ENCODE measurements at regions not wholly inside any gene's neighbourhood (a gene's known extent, or its start where the extent isn't known, plus 50 kb on each side); places are given as distances from the start of the nearest gene placed in this dataset.
"Not testable (repeated sequence)": the region's sequence is repeated elsewhere in the genome, so short reads cannot be mapped to it uniquely, and the experiment has no call there.

DNA sequence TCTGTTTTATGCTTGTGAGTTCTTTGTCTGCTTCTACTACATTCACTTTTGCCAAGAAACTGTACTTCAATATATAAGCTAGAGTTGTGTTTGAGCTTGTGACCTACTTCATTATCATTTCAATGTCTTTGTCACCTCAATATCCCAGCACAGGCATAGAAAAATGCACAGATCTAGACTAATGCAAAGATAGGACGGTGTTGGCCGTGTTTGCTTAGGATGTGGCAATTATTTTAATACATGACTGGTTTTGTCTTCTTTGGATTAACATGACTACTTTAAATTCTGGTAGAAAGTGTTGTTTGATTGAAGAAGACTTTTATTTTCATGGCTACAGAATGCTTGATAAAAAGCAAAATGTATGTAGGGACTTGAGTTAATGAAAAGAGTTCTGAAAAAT is 1075.0 kb upstream of the GJE1 start:
- no peak overlapping the region for H3K27ac Mint-ChIP-seq
- no peaks in the 10 kb centered on the region for H3K27me3 Mint-ChIP-seq
- no peaks in the 10 kb centered on the region for H3K36me3 Mint-ChIP-seq
- no peaks in the 10 kb centered on the region for H3K4me1 Mint-ChIP-seq (ENCODE audit: low read depth)
- POLR2A ChIA-PET = no interaction called here
- DNase-seq = no peak
- intact Hi-C loops (cut with micrococcal nuclease) = no loop called here
- CTCF ChIA-PET = no interaction called here
- no peaks in the 10 kb centered on the region for H3K9me3 Mint-ChIP-seq
- no peak overlapping the region for H3K4me3 Mint-ChIP-seq

DNA sequence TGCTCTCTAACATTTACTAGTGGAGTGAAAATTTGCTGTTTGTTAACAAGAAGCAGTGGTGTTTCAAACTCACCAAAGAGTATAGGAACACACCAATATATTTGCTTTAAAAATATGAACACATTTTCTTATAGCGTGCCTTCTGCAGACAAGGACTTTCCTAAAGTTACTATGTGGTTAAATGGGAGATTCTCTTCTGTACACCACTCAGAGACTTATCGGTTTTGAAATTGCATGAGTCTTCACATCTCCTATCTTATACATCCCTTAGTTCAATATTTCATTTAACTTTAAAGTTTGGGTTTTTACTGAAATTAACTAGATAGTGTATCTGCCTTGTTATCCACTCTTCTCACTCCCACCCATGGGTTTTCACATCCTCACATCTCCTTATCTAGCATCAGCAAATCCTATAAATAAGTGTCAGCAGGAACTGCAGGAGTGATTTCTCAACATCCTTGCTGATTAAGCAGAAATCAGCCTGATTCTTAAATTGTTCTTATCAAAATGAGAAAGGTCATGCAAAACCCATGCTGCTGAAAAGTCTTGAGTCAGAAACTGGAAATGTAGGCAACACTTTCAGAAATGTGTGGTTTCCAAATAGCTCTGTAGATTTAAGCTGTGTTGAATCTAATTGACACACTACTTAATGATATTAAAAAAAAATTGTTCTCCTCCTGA is 1075.6 kb upstream of the GJE1 start:
- Mint-ChIP-seq H3K27ac (no peak overlapping the region), H3K27me3 (no peaks in the 10 kb centered on the region), H3K4me3 (no peak overlapping the region), H3K4me1 (ENCODE audit: low read depth) (no peaks in the 10 kb centered on the region), H3K9me3 (no peaks in the 10 kb centered on the region), H3K36me3 (no peaks in the 10 kb centered on the region)
- ChIA-PET CTCF (no interaction called here), POLR2A (no interaction called here)
- intact Hi-C loops (cut with micrococcal nuclease) = no loop called here
- no peak for DNase-seq

DNA sequence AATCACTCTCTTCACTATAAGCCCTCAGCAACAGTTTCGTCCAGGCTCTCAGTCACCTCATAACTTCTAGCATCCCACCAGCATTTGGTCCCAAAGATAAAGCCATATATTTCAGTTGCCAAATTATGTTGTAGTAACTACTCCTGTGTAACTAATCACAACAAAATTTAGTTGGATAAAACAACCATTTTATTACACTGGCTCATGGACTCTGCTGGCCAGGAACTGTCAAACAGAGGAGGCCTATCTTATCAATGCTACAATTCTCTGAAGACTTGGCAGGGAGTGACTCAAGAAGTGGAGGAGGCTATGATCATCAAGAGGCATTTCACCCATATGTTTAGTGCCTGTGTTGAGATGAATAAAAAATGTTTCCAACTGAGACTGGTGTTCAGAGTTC is 1082.3 kb upstream of the GJE1 start:
- Mint-ChIP-seq H3K27ac (no peak overlapping the region), H3K27me3 (no peaks in the 10 kb centered on the region), H3K4me3 (no peak overlapping the region), H3K9me3 (no peaks in the 10 kb centered on the region), H3K4me1 (ENCODE audit: low read depth) (no peaks in the 10 kb centered on the region), H3K36me3 (no peaks in the 10 kb centered on the region)
- intact Hi-C loops (cut with micrococcal nuclease) = no loop called here
- POLR2A ChIA-PET = no interaction called here
- CTCF ChIA-PET = no interaction called here
- no peak for DNase-seq

DNA sequence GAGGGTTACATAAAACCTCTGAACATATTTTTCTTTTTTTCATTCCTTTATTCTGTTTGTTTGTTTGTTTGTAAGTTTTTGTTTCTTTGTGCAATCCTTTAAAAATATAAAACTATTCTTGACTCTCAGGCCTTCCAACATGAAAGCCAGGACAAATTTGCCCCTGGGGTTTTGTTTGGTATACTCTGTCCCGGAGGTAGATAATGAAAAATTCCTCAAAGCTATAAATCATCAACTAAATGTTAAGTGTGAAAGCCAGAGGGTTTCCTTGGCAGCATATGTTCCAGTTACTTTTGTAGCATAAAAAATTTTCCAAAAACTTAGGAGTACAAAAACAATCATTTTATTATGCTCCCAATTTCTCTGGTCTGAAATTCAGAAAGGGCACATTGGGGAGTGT is 1084.3 kb upstream of the GJE1 start:
- Mint-ChIP-seq H3K36me3 (no peaks in the 10 kb centered on the region), H3K4me1 (ENCODE audit: low read depth) (no peaks in the 10 kb centered on the region), H3K4me3 (no peak overlapping the region), H3K27ac (no peak overlapping the region), H3K9me3 (no peaks in the 10 kb centered on the region), H3K27me3 (no peaks in the 10 kb centered on the region)
- CTCF ChIA-PET = no interaction called here
- intact Hi-C loops (cut with micrococcal nuclease) = no loop called here
- POLR2A ChIA-PET = no interaction called here
- no peak for DNase-seq

DNA sequence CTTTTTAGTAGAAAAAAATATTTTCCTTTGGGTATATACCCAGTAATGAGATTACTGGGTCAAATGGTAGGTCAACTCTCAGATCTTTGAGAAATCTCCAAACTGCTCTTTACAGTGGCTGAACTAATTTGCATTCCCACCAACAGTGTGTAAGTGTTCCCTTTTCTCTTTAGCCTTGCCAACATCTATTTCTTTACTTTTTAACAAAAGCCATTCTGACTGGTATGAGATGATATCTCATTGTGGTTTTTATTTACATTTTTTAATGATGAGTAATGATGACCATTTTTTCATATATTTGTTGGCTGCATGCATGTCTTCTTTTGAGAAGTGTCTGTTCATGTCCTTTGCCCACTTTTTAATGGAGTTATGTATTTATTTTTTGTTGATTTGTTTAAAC is 1086.2 kb upstream of the GJE1 start:
- CTCF ChIA-PET; H3K36me3 Mint-ChIP-seq; H3K27me3 Mint-ChIP-seq; DNase-seq; H3K4me1 Mint-ChIP-seq (ENCODE audit: low read depth); intact Hi-C loops (cut with micrococcal nuclease); H3K9me3 Mint-ChIP-seq; H3K27ac Mint-ChIP-seq; H3K4me3 Mint-ChIP-seq: not testable (repeated sequence)
- POLR2A ChIA-PET = interaction anchor here (0.5 kb wide), 1 partner anchor 353 kb away, joined by 3 read pairs; no protein-coding TSS in a partner anchor

DNA sequence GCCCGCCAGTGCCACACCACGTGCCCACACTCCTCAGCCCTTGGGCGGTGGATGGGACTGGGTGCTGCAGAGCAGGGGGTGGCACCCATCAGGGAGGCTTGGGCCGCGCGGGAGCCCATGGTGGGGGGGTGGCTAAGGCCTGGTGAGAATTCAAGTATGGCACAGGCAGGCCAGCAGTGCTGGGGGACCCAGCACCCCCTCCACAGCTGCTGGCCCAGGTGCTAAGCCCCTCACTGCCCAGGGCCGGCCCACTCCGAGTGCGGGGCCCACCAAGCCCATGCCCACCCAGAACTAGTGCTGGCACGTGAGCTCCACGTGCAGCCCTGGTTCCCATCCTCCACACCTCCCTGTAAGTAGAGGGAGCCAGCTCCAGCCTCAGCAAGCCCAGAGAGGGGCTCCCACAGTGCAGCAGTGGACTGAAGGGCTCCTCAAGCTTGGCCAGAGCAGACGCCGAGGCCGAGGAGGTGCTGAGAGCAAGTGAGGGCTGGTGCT is 1091.1 kb upstream of the GJE1 start:
- ChIA-PET POLR2A (no interaction called here), CTCF (no interaction called here)
- intact Hi-C loops (cut with micrococcal nuclease) = no loop called here
- H3K4me3 Mint-ChIP-seq = no peak overlapping the region
- H3K4me1 Mint-ChIP-seq (ENCODE audit: low read depth) = no peaks in the 10 kb centered on the region
- no peak overlapping the region for H3K27ac Mint-ChIP-seq
- peaks cover 1% of the 10 kb centered on the region for H3K27me3 Mint-ChIP-seq
- H3K36me3 Mint-ChIP-seq = no peaks in the 10 kb centered on the region
- peaks cover 12% of the 10 kb centered on the region for H3K9me3 Mint-ChIP-seq
- no peak for DNase-seq

DNA sequence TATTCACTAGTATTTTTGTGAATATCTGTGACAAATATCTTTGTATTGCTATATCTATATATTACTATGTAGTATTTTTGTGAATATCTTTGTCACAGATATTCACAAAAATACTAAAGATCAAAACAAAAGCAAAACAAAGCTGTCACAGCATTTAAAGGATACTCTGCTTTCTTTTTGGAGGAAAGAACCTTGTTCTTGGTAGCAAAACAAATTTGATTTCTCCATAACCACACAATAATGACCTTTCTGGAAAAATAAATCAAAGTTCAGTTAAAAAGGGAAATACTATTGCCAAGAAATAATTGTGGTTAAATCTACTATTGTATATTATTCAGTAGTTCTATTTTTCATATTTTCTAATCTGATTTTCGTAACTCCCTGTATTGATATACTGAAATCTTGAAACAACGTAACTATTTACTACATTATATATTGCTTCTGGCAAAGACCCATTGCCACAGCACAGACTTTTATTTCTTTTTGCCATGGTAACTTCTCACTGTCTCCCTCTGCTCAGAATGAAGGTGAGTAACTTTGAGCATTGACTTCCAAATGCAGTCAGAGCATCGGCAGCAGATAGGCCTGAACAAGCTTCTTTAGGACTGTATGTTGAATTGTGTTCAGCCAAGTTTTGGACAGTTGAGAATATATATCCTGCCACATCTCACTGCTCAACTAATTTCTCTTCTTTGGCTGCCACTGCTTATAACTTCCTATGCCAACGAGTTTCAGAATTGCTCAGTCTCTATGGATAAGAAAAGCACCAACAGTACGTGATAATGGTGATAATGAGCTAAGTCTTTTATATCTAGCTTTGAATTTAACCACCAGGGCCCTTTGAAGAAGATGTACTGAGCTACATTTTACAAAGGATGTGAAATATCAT is 1097.2 kb upstream of the GJE1 start:
- no peak overlapping the region for H3K4me3 Mint-ChIP-seq
- no peaks in the 10 kb centered on the region for H3K27me3 Mint-ChIP-seq
- H3K36me3 Mint-ChIP-seq = no peaks in the 10 kb centered on the region
- H3K9me3 Mint-ChIP-seq = peaks cover under 1% of the 10 kb centered on the region
- intact Hi-C loops (cut with micrococcal nuclease) = no loop called here
- CTCF ChIA-PET = no interaction called here
- no peak for DNase-seq
- POLR2A ChIA-PET = no interaction called here
- no peaks in the 10 kb centered on the region for H3K4me1 Mint-ChIP-seq (ENCODE audit: low read depth)
- no peak overlapping the region for H3K27ac Mint-ChIP-seq

DNA sequence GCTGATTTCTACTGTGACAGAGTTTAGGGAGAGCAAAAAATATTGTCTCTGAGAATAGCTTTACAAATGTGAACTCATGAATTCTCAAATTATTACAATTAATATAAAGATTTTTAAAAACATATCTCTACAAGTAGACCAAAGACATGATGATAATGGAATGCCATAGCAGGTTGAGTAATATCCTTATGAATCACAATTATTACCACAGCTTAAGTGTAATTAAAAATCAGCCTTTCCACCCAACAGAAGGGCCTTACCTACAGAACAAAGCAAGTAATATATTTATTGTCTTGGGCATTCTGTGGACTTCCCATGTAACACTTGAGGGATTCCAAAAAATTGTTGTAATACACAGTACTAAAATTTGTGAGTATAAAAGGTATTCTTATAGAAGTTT is 1099.6 kb upstream of the GJE1 start:
- no peaks in the 10 kb centered on the region for H3K4me1 Mint-ChIP-seq (ENCODE audit: low read depth)
- H3K27me3 Mint-ChIP-seq = no peaks in the 10 kb centered on the region
- CTCF ChIA-PET = no interaction called here
- H3K27ac Mint-ChIP-seq = no peak overlapping the region
- H3K9me3 Mint-ChIP-seq = no peaks in the 10 kb centered on the region
- POLR2A ChIA-PET = no interaction called here
- no peaks in the 10 kb centered on the region for H3K36me3 Mint-ChIP-seq
- no peak overlapping the region for H3K4me3 Mint-ChIP-seq
- no peak for DNase-seq
- intact Hi-C loops (cut with micrococcal nuclease) = no loop called here

DNA sequence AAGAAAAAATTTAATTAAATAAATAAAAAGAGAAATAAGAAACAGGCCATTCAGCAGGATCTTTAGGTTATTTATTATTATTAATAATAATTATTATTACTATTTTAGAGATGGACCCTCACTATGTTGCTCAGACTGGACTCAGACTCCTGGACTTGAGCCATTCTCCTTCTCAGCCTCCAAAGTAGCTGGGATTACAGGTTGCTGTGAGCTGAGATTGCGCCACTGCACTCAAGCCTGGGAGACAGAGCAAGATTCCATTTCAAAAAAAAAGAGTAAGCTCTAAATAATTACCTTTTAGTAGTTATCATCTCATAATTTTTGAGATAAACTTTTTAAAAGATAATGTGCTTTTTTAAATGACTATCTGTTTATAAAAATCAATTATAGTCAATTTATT is 1102.8 kb upstream of the GJE1 start:
- no peak overlapping the region for H3K27ac Mint-ChIP-seq
- DNase-seq = no peak
- ChIA-PET CTCF (no interaction called here), POLR2A (interaction anchor here (0.6 kb wide), 1 partner anchor 10 kb away, joined by 3 read pairs; no protein-coding TSS in a partner anchor)
- intact Hi-C loops (cut with micrococcal nuclease) = no loop called here
- H3K36me3 Mint-ChIP-seq = no peaks in the 10 kb centered on the region
- no peaks in the 10 kb centered on the region for H3K4me1 Mint-ChIP-seq (ENCODE audit: low read depth)
- no peak overlapping the region for H3K4me3 Mint-ChIP-seq
- H3K27me3 Mint-ChIP-seq = no peaks in the 10 kb centered on the region
- H3K9me3 Mint-ChIP-seq = no peaks in the 10 kb centered on the region

DNA sequence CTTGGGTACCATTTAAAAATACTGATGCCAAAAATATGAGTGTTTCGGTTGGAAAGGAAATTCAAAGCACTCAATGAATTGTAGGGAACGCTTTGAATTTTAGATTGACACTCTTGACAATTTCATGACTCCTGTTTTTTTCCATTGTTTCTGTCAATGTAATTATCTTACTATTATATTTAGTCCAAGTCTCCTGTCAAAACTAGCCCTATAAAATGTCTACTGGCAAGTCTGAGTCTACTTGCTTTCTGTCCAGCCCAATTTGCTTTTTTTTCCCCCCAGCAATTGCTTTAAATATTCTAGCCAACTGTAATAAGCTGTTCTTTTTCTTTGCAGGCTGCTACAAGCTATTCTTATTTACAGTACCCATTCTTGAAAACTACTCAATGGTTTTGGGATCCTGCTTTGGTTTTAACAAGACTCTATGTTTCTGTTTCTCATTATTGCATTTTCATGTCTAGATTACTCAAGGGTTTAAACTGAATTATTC is 1103.9 kb upstream of the GJE1 start:
- no peak overlapping the region for H3K4me3 Mint-ChIP-seq
- intact Hi-C loops (cut with micrococcal nuclease) = no loop called here
- no peak overlapping the region for H3K27ac Mint-ChIP-seq
- H3K4me1 Mint-ChIP-seq (ENCODE audit: low read depth) = no peaks in the 10 kb centered on the region
- H3K27me3 Mint-ChIP-seq = no peaks in the 10 kb centered on the region
- CTCF ChIA-PET = no interaction called here
- no peaks in the 10 kb centered on the region for H3K36me3 Mint-ChIP-seq
- POLR2A ChIA-PET = no interaction called here
- DNase-seq = no peak
- H3K9me3 Mint-ChIP-seq = no peaks in the 10 kb centered on the region

DNA sequence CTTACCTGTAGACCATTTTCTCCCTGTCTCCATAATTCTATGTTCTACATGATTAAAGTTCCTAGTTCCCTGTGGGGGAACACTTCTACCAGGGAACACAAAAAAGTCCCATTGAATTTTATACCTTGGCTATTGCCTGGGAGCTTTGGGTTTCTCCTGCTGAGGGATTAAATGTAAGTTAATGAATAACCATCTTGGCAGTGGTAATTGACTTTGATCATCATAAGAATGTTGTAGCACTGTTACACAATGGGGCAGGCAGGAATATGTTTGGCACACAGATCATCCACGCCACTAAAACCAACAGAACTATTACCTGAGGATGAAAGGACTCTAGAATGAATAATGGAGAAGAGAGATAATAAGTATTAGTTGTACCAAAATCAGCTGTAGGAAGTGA is 1106.2 kb upstream of the GJE1 start:
- Mint-ChIP-seq H3K9me3 (no peaks in the 10 kb centered on the region), H3K36me3 (no peaks in the 10 kb centered on the region), H3K4me3 (no peak overlapping the region), H3K27me3 (no peaks in the 10 kb centered on the region), H3K4me1 (ENCODE audit: low read depth) (no peaks in the 10 kb centered on the region), H3K27ac (no peak overlapping the region)
- intact Hi-C loops (cut with micrococcal nuclease) = no loop called here
- ChIA-PET CTCF (no interaction called here), POLR2A (no interaction called here)
- no peak for DNase-seq

DNA sequence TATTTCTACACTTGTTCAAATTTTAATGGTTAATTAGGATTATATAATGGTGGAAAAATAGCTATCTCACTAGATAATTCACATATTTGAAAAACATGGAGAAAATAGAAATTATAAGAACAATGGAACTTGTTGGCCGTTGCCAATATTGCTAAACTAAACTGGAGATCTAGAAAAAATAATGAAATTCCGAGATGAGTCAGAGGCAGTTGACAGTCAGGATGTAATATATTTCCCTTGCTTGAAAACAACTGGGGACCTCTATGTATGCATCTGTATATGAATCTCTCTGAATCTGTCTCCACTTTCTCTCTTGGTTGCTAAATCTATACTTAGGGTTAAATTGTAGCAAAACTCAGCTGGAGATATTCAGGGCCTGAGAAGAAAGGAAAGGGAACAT is 1108.2 kb upstream of the GJE1 start:
- POLR2A ChIA-PET = no interaction called here
- no peak for DNase-seq
- CTCF ChIA-PET = no interaction called here
- Mint-ChIP-seq H3K4me3 (no peak overlapping the region), H3K27ac (no peak overlapping the region), H3K4me1 (ENCODE audit: low read depth) (no peaks in the 10 kb centered on the region), H3K36me3 (no peaks in the 10 kb centered on the region), H3K9me3 (no peaks in the 10 kb centered on the region), H3K27me3 (no peaks in the 10 kb centered on the region)
- intact Hi-C loops (cut with micrococcal nuclease) = no loop called here

DNA sequence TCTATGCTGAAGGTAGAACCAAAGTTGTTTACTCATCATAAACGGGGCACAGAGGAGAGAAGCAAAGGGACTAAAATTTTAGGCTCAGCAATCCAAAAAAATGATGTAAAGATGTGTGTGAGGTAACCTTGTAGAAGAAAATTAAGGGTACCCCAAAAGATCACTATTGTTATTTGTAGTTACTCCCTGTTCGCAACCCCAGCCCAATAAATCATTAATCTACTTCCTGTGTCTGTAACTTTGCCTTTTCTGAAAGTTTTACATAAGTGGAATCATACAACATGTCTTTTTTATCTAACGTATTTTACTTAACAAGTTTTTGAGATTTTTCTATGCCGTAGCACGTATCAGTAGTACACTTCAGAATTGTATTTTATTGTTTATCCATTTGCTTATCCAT is 1114.8 kb upstream of the GJE1 start:
- Mint-ChIP-seq H3K9me3 (no peaks in the 10 kb centered on the region), H3K36me3 (no peaks in the 10 kb centered on the region), H3K27me3 (no peaks in the 10 kb centered on the region), H3K4me3 (no peak overlapping the region), H3K27ac (no peak overlapping the region), H3K4me1 (ENCODE audit: low read depth) (no peaks in the 10 kb centered on the region)
- intact Hi-C loops (cut with micrococcal nuclease) = no loop called here
- DNase-seq = no peak
- ChIA-PET POLR2A (no interaction called here), CTCF (no interaction called here)
